ENCODE measurements at regions not wholly inside any gene's neighbourhood (a gene's known extent, or its start where the extent isn't known, plus 50 kb on each side); places are given as distances from the start of the nearest gene placed in this dataset.

- H3K4me3 ChIP-seq = no peak overlapping the region
- H3K36me3 ChIP-seq = no peaks in the 10 kb centered on the region
- intact Hi-C loops (cut with DNase I) = no loop called here
- no peaks in the 10 kb centered on the region for H3K27me3 ChIP-seq
- H3K4me1 ChIP-seq = no peaks in the 10 kb centered on the region
- TF ChIP-seq CTCF (IDR thresholded peaks at IDR 0.05) (no peak), POLR2A (IDR thresholded peaks at IDR 0.05) (no peak), POLR2AphosphoS5 (IDR thresholded peaks at IDR 0.05; ENCODE audit: insufficient read depth in 1 of 2, low read depth in 1 of 2) (no peak)
- no peak for DNase-seq (ENCODE audit: extremely low spot score in 2 of 2)
- no peaks in the 10 kb centered on the region for H3K9me3 ChIP-seq
- no peak overlapping the region for H3K27ac ChIP-seq
These were observed 602.3 kb upstream of the SUCLG2 start for GRCh38 chr3:68256635-68257223.

DNA sequence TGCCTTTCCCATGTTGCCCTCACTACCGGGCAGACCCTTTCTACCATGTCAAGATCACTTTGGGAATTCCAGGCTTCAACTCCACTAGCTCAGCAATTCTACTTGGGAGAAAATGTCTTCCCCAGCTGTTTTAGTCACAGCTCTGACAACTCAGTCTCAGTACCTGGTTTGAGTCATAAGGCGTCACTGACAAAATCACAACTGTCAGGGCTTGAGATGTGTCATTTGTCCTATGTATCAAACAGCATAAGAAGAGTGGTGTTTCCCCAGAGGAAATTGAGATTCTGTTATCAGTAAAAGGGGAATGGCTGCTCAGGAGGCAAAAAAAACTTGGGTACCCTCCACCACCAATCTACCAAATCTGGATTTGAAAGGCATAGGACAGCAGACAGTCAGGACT lies 594.9 kb upstream of the SUCLG2 start:
- no peak overlapping the region for H3K27ac ChIP-seq
- intact Hi-C loops (cut with DNase I) = no loop called here
- no peak for DNase-seq (ENCODE audit: extremely low spot score in 2 of 2)

GRCh38 chr3:68242606-68243005 lies 588.2 kb upstream of the SUCLG2 start:
- intact Hi-C loops (cut with DNase I) = no loop called here
- DNase-seq (ENCODE audit: extremely low spot score in 2 of 2) = no peak
- no peaks in the 10 kb centered on the region for H3K9me3 ChIP-seq

More for the DNA sequence above, 594.9 kb upstream of the SUCLG2 start:
- Histone ChIP-seq H3K27me3 (no peaks in the 10 kb centered on the region), H3K4me1 (no peaks in the 10 kb centered on the region), H3K4me3 (no peak overlapping the region), H3K9me3 (no peaks in the 10 kb centered on the region), H3K36me3 (no peaks in the 10 kb centered on the region)
- TF ChIP-seq POLR2A (IDR thresholded peaks at IDR 0.05) (no peak), POLR2AphosphoS5 (IDR thresholded peaks at IDR 0.05; ENCODE audit: insufficient read depth in 1 of 2, low read depth in 1 of 2) (no peak), CTCF (IDR thresholded peaks at IDR 0.05) (no peak)

GRCh38 chr3:68239542-68239941 lies 585.1 kb upstream of the SUCLG2 start:
- Histone ChIP-seq H3K4me1 (no peaks in the 10 kb centered on the region), H3K27me3 (no peaks in the 10 kb centered on the region), H3K4me3 (no peak overlapping the region), H3K27ac (no peak overlapping the region), H3K9me3 (no peaks in the 10 kb centered on the region), H3K36me3 (no peaks in the 10 kb centered on the region)
- DNase-seq (ENCODE audit: extremely low spot score in 2 of 2) = no peak
- TF ChIP-seq POLR2A (IDR thresholded peaks at IDR 0.05) (no peak), POLR2AphosphoS5 (IDR thresholded peaks at IDR 0.05; ENCODE audit: insufficient read depth in 1 of 2, low read depth in 1 of 2) (no peak), CTCF (IDR thresholded peaks at IDR 0.05) (no peak)
- intact Hi-C loops (cut with DNase I) = no loop called here

More at GRCh38 chr3:68242606-68243005, 588.2 kb upstream of the SUCLG2 start:
- Histone ChIP-seq H3K4me1 (no peaks in the 10 kb centered on the region), H3K4me3 (no peak overlapping the region), H3K27ac (no peak overlapping the region), H3K36me3 (no peaks in the 10 kb centered on the region), H3K27me3 (no peaks in the 10 kb centered on the region)
- no peak for TF ChIP-seq POLR2AphosphoS5 (IDR thresholded peaks at IDR 0.05; ENCODE audit: insufficient read depth in 1 of 2, low read depth in 1 of 2)
- no peak for TF ChIP-seq POLR2A (IDR thresholded peaks at IDR 0.05)
- TF ChIP-seq CTCF (IDR thresholded peaks at IDR 0.05) = no peak

DNA sequence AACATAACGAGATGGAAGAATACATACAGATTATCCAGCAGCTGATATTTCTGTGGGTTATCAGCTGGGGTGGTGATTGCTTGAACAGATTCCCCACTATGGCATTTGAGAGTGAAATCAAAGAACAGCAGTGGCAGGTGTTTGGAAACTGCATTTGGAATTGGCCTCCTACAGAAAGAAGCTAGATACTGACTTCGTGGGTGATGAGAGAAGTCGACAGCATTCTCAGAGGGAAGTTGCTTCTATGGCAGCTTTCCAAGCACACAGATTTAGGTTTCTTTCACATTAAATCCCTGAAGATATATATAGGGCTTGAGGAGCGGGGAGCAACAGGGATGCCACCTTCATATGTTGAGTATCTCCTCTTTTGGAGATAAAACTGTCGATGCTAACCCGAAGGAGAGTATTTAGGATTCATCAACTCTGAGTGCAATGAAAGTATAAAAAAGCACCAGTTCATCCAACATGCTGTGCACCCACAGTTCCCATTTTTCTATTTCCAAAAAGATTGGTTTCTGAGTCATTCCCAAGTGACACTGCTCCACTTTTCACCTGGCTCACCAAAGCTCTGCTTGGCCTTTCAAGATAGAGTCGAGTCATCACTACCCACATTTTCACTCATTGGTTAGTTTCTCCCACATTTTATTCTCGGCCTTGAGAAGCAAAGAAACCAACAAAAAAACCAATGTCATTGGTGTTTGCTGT lies 579.8 kb upstream of the SUCLG2 start:
- intact Hi-C loops (cut with DNase I) = no loop called here
- Histone ChIP-seq H3K4me3 (no peak overlapping the region), H3K27ac (no peak overlapping the region), H3K36me3 (no peaks in the 10 kb centered on the region), H3K4me1 (no peaks in the 10 kb centered on the region), H3K9me3 (no peaks in the 10 kb centered on the region), H3K27me3 (no peaks in the 10 kb centered on the region)
- DNase-seq (ENCODE audit: extremely low spot score in 2 of 2) = no peak
- TF ChIP-seq POLR2A (IDR thresholded peaks at IDR 0.05) = no peak
- TF ChIP-seq POLR2AphosphoS5 (IDR thresholded peaks at IDR 0.05; ENCODE audit: insufficient read depth in 1 of 2, low read depth in 1 of 2) = no peak
- TF ChIP-seq CTCF (IDR thresholded peaks at IDR 0.05) = no peak

Measured in vagina (tissue), 2 donors.